Endodermal cell (in vitro differentiated cells): ENCODE measurements at regions not wholly inside any gene's neighbourhood (a gene's known extent, or its start where the extent isn't known, plus 50 kb on each side); places are given as distances from the start of the nearest gene placed in this dataset.
A peak's percentile ranks its signal among the peaks of the same experiment; 100 is the strongest.

ENCODE experiments used
- DNase-seq: peaks from one replicate; pipeline ENCODE4 v3.0.0-alpha.2; 2017
- H3K27ac ChIP-seq: 2 replicates; pipeline ENCODE4 v1.5.1; 2013; ENCODE audit warnings: mild to moderate bottlenecking, low read depth, low read length, moderate library complexity
- H3K27me3 ChIP-seq: 2 replicates; pipeline ENCODE4 v1.6.1; 2013; ENCODE audit warnings: mild to moderate bottlenecking, low read length, moderate library complexity; ENCODE audit not compliant: insufficient read depth, control insufficient read depth, poor library complexity, severe bottlenecking
- H3K36me3 ChIP-seq: 2 replicates; pipeline ENCODE4 v1.7.0; 2013; ENCODE audit warnings: mild to moderate bottlenecking, low read length, moderate library complexity; ENCODE audit not compliant: control insufficient read depth, insufficient read depth
- H3K4me1 ChIP-seq: one replicate; pipeline ENCODE4 v1.7.0; 2013; ENCODE audit warnings: low read length; ENCODE audit not compliant: control insufficient read depth, insufficient read depth
- H3K4me3 ChIP-seq: 2 replicates; pipeline ENCODE4 v1.5.1; 2013; ENCODE audit warnings: mild to moderate bottlenecking, low read length, moderate library complexity
- H3K9ac ChIP-seq: 2 replicates; pipeline ENCODE4 v1.6.1; 2013; ENCODE audit warnings: mild to moderate bottlenecking, low read length, moderate library complexity; ENCODE audit not compliant: poor library complexity, severe bottlenecking; ENCODE audit errors: extremely low read depth
- H3K9me3 ChIP-seq: 2 replicates; pipeline ENCODE4 v1.6.1; 2013; ENCODE audit warnings: mild to moderate bottlenecking, low read length, moderate library complexity; ENCODE audit not compliant: control insufficient read depth
- H3K27ac Mint-ChIP-seq: 2 replicates; pipeline ENCODE4 v1.8.0; 2020; ENCODE audit warnings: mixed read lengths
- H3K27me3 Mint-ChIP-seq: 2 replicates; pipeline ENCODE4 v1.8.0; 2021; ENCODE audit warnings: mild to moderate bottlenecking, mixed read lengths; ENCODE audit not compliant: insufficient read depth
- H3K36me3 Mint-ChIP-seq: 2 replicates; pipeline ENCODE4 v1.8.0; 2020; ENCODE audit warnings: low read depth, mixed read lengths
- H3K4me1 Mint-ChIP-seq: 2 replicates; pipeline ENCODE4 v1.8.0; 2020; ENCODE audit warnings: mixed read lengths
- H3K4me3 Mint-ChIP-seq: 2 replicates; pipeline ENCODE4 v1.8.0; 2020; ENCODE audit warnings: mild to moderate bottlenecking, moderate library complexity, mixed read lengths
- H3K9me3 Mint-ChIP-seq: 2 replicates; pipeline ENCODE4 v1.8.0; 2020; ENCODE audit warnings: mild to moderate bottlenecking, mixed read lengths
- CTCF ChIP-seq: fragments of 200-600 bp; sonication (generic); conservative IDR thresholded peaks from 2 replicates; pipeline ENCODE4 v1.5.0; 2021; ENCODE audit warnings: antibody characterized with exemption, mild to moderate bottlenecking
- WGBS, 2 experiments: methylation state at CpG; one replicate each; pipeline versions ENCODE4 v1.1.5 to v1.1.7; 2013; ENCODE audit warnings: missing lambda C conversion rate in 2 of 2, mixed read lengths in 1 of 2; ENCODE audit not compliant: insufficient coverage in 1 of 2, insufficient read length in 1 of 2; 5-methylcytosine and 5-hydroxymethylcytosine counted together

GRCh38 chr13:34647379-34648150 lies 294.5 kb upstream of the NBEA start:
- no peaks in the 10 kb centered on the region for H3K4me1 ChIP-seq
- H3K36me3 ChIP-seq: no peaks in the 10 kb centered on the region
- TF ChIP-seq CTCF: no peak
- peaks cover 22% of the 10 kb centered on the region for H3K9me3 Mint-ChIP-seq
- H3K36me3 Mint-ChIP-seq: peaks cover 10% of the 10 kb centered on the region
- peaks cover 29% of the 10 kb centered on the region for H3K9me3 ChIP-seq
- H3K4me3 ChIP-seq: no peak overlapping the region
- H3K4me3 Mint-ChIP-seq: no peak overlapping the region
- DNase-seq: no peak
- no peak overlapping the region for H3K9ac ChIP-seq
- H3K27ac Mint-ChIP-seq: no peak overlapping the region
- peaks cover 2% of the 10 kb centered on the region for H3K27me3 Mint-ChIP-seq
- peaks cover 16% of the 10 kb centered on the region for H3K4me1 Mint-ChIP-seq
- peaks cover 5% of the 10 kb centered on the region for H3K27me3 ChIP-seq
- no peak overlapping the region for H3K27ac ChIP-seq
- WGBS, 2 experiments: 91 to 94% methylated on average over 1 of the region's 1 CpG

GRCh38 chr13:34654203-34654602 lies 287.9 kb upstream of the NBEA start:
- Mint-ChIP-seq H3K27ac (no peak overlapping the region), H3K27me3 (no peaks in the 10 kb centered on the region)

GRCh38 chr13:34654647-34655046 lies 287.4 kb upstream of the NBEA start:
- peaks cover 30% of the 10 kb centered on the region for H3K9me3 Mint-ChIP-seq
- peaks cover 14% of the 10 kb centered on the region for H3K36me3 Mint-ChIP-seq
- TF ChIP-seq CTCF: no peak
- H3K4me3 ChIP-seq: no peak overlapping the region
- H3K4me3 Mint-ChIP-seq: no peak overlapping the region
- H3K4me1 ChIP-seq: peaks cover 3% of the 10 kb centered on the region
- peaks cover 3% of the 10 kb centered on the region for H3K4me1 Mint-ChIP-seq
- no peaks in the 10 kb centered on the region for H3K36me3 ChIP-seq
- WGBS, 2 experiments: 84 to 92% methylated on average over 5 to 6 of the region's 6 CpGs
- no peaks in the 10 kb centered on the region for H3K27me3 Mint-ChIP-seq
- no peak overlapping the region for H3K9ac ChIP-seq
- no peaks in the 10 kb centered on the region for H3K27me3 ChIP-seq
- no peak for DNase-seq
- peaks cover 31% of the 10 kb centered on the region for H3K9me3 ChIP-seq
- H3K27ac ChIP-seq: no peak overlapping the region
- H3K27ac Mint-ChIP-seq: no peak overlapping the region

More at GRCh38 chr13:34654203-34654602, 287.9 kb upstream of the NBEA start:
- no peak overlapping the region for H3K4me3 ChIP-seq
- Mint-ChIP-seq H3K36me3 (peaks cover 14% of the 10 kb centered on the region), H3K4me3 (no peak overlapping the region), H3K4me1 (peaks cover 3% of the 10 kb centered on the region), H3K9me3 (peaks cover 30% of the 10 kb centered on the region)
- H3K9me3 ChIP-seq: peaks cover 31% of the 10 kb centered on the region
- no peak overlapping the region for H3K9ac ChIP-seq
- no peaks in the 10 kb centered on the region for H3K27me3 ChIP-seq
- WGBS, 2 experiments: 88% methylated on average over 1 of the region's 1 CpG; no CpG with 5 or more reads in 1 of the 2 experiments
- TF ChIP-seq CTCF: no peak
- H3K27ac ChIP-seq: no peak overlapping the region
- no peaks in the 10 kb centered on the region for H3K36me3 ChIP-seq
- H3K4me1 ChIP-seq: peaks cover 3% of the 10 kb centered on the region
- peak; percentile 49 for DNase-seq
